ENCODE measurements at regions not wholly inside any gene's neighbourhood (a gene's known extent, or its start where the extent isn't known, plus 50 kb on each side); places are given as distances from the start of the nearest gene placed in this dataset.

GRCh38 chr11:86175626-86176025, 68.9 kb upstream of the EED start:
- intact Hi-C loops (cut with DNase I) = loop anchor here (2.0 kb wide), 1 partner anchor 69 kb away; the partner anchor contains the start of gene EED
- H3K27ac ChIP-seq = peak overlapping the region; percentile 72 to 88
- no peaks in the 10 kb centered on the region for H3K27me3 ChIP-seq
- no peak overlapping the region for H3K4me3 ChIP-seq
- DNase-seq (ENCODE audit: low spot score in 2 of 2) = no peak
- no peaks in the 10 kb centered on the region for H3K36me3 ChIP-seq
- TF ChIP-seq, protein P1, sequence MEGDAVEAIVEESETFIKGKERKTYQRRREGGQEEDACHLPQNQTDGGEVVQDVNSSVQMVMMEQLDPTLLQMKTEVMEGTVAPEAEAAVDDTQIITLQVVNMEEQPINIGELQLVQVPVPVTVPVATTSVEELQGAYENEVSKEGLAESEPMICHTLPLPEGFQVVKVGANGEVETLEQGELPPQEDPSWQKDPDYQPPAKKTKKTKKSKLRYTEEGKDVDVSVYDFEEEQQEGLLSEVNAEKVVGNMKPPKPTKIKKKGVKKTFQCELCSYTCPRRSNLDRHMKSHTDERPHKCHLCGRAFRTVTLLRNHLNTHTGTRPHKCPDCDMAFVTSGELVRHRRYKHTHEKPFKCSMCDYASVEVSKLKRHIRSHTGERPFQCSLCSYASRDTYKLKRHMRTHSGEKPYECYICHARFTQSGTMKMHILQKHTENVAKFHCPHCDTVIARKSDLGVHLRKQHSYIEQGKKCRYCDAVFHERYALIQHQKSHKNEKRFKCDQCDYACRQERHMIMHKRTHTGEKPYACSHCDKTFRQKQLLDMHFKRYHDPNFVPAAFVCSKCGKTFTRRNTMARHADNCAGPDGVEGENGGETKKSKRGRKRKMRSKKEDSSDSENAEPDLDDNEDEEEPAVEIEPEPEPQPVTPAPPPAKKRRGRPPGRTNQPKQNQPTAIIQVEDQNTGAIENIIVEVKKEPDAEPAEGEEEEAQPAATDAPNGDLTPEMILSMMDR (IDR thresholded peaks at IDR 0.05) = no peak
- peaks cover 9 to 16% of the 10 kb centered on the region in 2 donors for H3K4me1 ChIP-seq
- H3K9me3 ChIP-seq = no peaks in the 10 kb centered on the region

DNA sequence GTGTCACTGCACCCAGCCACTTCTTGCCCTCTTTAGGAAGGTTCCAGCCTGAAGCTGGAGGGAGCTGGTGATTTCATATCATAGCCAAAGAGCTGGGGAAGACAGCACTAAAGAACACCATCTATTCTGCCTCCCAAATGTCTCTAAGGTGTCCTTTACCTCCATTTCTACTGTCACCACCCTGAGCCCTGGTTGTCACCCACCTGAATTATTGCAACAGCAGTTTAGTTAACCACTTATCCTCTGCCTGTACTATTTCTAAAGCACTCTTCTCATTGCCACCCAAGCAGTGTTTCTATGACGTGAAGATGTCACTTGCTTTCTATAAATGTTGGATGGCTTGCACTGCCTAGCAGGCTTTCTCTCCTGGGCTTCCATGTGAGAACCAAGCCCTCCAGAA, 69.4 kb upstream of the EED start:
- TF ChIP-seq, protein P1 (IDR thresholded peaks at IDR 0.05) = no peak
- no peak overlapping the region for H3K4me3 ChIP-seq
- H3K9me3 ChIP-seq = no peaks in the 10 kb centered on the region
- H3K36me3 ChIP-seq = no peaks in the 10 kb centered on the region
- intact Hi-C loops (cut with DNase I) = loop anchor here (2.0 kb wide), 1 partner anchor 70 kb away; the partner anchor contains the start of gene EED
- peak overlapping the region; percentile 72 to 88 for H3K27ac ChIP-seq
- peaks cover 9 to 16% of the 10 kb centered on the region in 2 donors for H3K4me1 ChIP-seq
- no peak for DNase-seq (ENCODE audit: low spot score in 2 of 2)
- H3K27me3 ChIP-seq = no peaks in the 10 kb centered on the region

DNA sequence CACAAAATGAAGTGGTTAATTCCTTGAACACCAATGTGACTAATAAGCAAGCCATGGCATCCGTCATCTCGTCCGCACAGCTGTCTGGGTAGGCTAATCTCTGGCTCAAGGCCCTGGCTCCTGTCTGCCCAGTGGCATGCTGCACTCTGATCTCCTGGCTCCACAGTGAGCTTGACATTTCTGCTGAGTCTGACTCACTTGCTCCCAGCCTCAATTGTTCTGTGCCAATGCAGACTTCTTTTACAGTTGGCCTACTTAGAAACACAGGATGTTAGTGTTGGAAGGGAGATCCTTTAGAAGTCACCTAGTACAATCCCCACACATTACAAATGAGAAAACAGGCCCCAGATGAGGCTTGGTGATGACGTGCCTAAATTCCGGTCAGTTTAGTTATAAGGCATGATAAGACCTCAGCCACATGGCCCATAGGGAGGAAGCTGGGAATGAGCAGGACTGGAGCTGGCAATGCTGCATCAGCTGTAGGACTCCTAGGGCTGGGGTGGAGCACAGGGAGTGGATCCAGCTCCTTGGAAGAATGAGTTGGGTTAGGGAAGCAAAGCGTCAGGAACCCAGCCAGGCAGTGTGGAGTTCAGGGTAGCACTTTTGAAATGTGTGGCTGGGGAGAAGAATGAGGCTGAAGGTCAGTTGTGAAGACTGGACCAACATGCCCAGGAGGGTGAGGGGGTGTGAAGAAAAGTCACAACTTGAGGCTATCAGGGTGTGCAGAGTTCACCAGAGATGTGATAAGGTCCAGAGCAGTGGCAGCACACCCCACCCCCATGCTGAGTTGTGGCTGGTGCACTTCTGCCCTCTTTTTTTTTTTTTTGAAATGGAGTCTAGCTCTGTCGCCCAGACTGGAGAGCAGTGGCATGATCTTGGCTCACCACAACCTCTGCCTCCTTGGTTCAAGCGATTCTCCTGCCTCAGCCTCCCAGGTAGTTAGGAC, 70.2 kb upstream of the EED start:
- TF ChIP-seq, protein P1 (IDR thresholded peaks at IDR 0.05) = no peak
- peak; percentile 73 to 97 for DNase-seq (ENCODE audit: low spot score in 2 of 2)
- no peaks in the 10 kb centered on the region for H3K9me3 ChIP-seq
- no peaks in the 10 kb centered on the region for H3K36me3 ChIP-seq
- peak overlapping the region; percentile 72 to 88 for H3K27ac ChIP-seq
- intact Hi-C loops (cut with DNase I) = loop anchor here (1.0 to 5.0 kb wide), 6 partner anchors 19 to 132 kb away; partner anchors contain the start of genes EED and PICALM
- peaks cover 9 to 16% of the 10 kb centered on the region in 2 donors for H3K4me1 ChIP-seq
- H3K4me3 ChIP-seq = no peak overlapping the region
- H3K27me3 ChIP-seq = no peaks in the 10 kb centered on the region

DNA sequence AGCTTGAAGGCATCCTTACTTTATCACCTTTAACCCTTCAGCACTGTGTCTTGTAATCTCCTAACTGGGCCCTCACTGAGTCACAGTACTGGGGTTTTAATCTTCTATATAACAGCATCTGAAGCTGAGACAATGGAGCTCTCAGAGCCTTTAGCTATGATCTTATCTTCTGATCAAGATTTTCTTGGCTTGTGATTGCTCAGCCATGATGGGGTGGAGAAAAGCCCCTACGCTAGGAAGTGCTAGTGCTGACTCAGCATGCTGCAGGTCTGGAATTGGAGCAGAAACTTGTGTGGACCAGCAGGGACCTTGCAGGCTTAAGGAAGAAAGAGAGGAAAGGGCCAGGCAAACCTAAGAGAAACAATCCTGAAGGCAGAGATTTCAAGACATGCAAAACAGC, 71.7 kb upstream of the EED start:
- no peaks in the 10 kb centered on the region for H3K36me3 ChIP-seq
- no peak overlapping the region for H3K4me3 ChIP-seq
- H3K27ac ChIP-seq = peak overlapping the region; percentile 66 to 70
- no peaks in the 10 kb centered on the region for H3K9me3 ChIP-seq
- intact Hi-C loops (cut with DNase I) = loop anchor here (5.0 kb wide), 1 partner anchor 131 kb away; no protein-coding TSS in a partner anchor
- TF ChIP-seq, protein P1 (IDR thresholded peaks at IDR 0.05) = no peak
- H3K4me1 ChIP-seq = peaks cover 9 to 16% of the 10 kb centered on the region in 2 donors
- DNase-seq (ENCODE audit: low spot score in 2 of 2) = no peak
- no peaks in the 10 kb centered on the region for H3K27me3 ChIP-seq

GRCh38 chr11:86171627-86172026, 72.9 kb upstream of the EED start:
- peaks cover 9 to 22% of the 10 kb centered on the region in 2 donors for H3K4me1 ChIP-seq
- no peak for DNase-seq (ENCODE audit: low spot score in 2 of 2)
- no peaks in the 10 kb centered on the region for H3K27me3 ChIP-seq
- H3K27ac ChIP-seq = no peak overlapping the region
- intact Hi-C loops (cut with DNase I) = loop anchor here (5.0 kb wide), 1 partner anchor 129 kb away; no protein-coding TSS in a partner anchor
- TF ChIP-seq, protein P1 (IDR thresholded peaks at IDR 0.05) = no peak
- no peaks in the 10 kb centered on the region for H3K36me3 ChIP-seq
- no peak overlapping the region for H3K4me3 ChIP-seq
- no peaks in the 10 kb centered on the region for H3K9me3 ChIP-seq

Data from ascending aorta (tissue), 2 donors.